ENCODE measurements at regions not wholly inside any gene's neighbourhood (a gene's known extent, or its start where the extent isn't known, plus 50 kb on each side); places are given as distances from the start of the nearest gene placed in this dataset.

DNA sequence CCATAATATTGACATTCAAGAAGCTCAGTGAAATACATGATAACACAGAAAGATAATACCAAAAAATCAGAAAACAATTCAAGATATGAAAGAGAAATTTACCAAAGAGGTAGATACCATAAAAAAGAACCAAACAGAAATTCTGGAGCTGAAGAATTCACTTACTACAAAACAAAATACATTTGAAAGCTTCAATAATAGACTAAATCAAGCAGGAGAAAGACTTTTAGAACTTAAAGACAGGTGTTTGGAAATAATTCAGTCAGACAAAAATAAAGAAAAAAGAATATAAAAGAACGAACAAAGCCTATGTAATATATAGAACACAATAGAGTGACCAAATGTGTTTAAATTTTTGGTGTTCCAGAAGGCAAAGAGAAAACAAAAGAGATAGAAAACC, 158.7 kb downstream of the MOBP start:
- TF ChIP-seq, protein P1, sequence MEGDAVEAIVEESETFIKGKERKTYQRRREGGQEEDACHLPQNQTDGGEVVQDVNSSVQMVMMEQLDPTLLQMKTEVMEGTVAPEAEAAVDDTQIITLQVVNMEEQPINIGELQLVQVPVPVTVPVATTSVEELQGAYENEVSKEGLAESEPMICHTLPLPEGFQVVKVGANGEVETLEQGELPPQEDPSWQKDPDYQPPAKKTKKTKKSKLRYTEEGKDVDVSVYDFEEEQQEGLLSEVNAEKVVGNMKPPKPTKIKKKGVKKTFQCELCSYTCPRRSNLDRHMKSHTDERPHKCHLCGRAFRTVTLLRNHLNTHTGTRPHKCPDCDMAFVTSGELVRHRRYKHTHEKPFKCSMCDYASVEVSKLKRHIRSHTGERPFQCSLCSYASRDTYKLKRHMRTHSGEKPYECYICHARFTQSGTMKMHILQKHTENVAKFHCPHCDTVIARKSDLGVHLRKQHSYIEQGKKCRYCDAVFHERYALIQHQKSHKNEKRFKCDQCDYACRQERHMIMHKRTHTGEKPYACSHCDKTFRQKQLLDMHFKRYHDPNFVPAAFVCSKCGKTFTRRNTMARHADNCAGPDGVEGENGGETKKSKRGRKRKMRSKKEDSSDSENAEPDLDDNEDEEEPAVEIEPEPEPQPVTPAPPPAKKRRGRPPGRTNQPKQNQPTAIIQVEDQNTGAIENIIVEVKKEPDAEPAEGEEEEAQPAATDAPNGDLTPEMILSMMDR (conservative IDR thresholded peaks at IDR 0.05; ENCODE audit: control insufficient read depth, insufficient read depth, low read depth, low read length), result no peak
- H3K4me3 ChIP-seq (ENCODE audit: control insufficient read depth, low read depth, low read length), result no peak overlapping the region
- no peak for DNase-seq (ENCODE audit: low read depth)

DNA sequence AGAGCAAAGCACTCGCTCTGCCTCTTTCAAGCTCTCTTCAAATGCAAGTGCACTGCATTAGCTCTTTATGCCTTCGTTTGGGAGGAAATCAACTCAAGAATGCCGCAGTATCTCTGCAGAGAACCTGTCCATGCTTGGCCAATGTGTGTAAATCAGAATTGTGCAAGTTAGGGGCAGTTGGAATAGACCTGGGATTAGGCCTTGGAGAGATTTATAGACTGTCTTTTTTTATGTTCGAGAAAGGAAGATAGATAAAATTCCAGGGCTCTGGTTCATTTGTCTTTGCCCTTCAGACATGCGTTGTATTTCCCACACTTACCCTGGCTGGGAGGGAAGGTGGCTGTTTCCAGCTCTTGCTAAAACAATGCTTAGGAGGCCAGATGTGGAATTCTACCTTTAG, 163.7 kb downstream of the MOBP start:
- no peak for DNase-seq (ENCODE audit: low read depth)
- H3K4me3 ChIP-seq (ENCODE audit: control insufficient read depth, low read depth, low read length), result no peak overlapping the region
- TF ChIP-seq, protein P1 (conservative IDR thresholded peaks at IDR 0.05; ENCODE audit: control insufficient read depth, insufficient read depth, low read depth, low read length), result no peak

DNA sequence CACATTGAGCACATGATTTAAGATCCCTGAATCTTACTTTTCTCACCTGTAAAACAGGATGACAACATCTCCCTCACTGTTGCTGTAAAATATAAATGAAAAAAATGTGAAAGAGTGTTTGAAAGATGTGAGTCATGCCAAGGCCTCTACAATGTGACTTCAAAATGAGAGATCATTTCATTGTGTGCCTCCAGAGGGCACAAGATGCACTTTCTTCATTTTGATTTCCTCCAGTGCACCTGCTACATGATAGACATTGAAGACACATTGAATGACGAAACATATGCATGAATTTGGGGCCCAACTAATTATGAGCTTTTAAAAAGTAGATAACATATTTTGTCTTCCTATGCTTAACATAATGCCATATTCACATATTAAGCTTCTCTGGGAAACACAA, 170.3 kb downstream of the MOBP start:
- peak; percentile 62 for DNase-seq (ENCODE audit: low read depth)
- TF ChIP-seq, protein P1 (conservative IDR thresholded peaks at IDR 0.05; ENCODE audit: control insufficient read depth, insufficient read depth, low read depth, low read length), result peak; percentile 51

DNA sequence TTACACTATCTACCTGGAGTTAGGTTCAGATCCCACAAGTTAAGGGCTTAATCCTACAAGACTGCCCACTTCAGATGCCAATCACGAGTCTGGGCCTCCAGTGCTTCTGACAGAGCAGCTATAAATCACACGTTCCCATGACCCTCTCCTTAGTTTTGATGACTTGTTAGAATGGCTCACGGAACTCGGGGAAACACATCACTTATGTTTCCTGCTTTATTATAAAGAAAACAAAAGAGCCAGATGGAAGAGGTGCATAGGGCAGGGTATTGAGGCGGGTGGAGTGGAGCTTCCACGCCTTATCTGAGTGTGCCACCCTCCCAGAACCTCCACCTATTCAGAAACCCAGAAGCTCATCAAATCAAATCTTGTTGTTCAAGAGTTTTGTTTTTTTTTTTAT, 170.8 kb downstream of the MOBP start:
- DNase-seq (ENCODE audit: low read depth), result no peak
- TF ChIP-seq, protein P1 (conservative IDR thresholded peaks at IDR 0.05; ENCODE audit: control insufficient read depth, insufficient read depth, low read depth, low read length), result no peak
- H3K4me3 ChIP-seq (ENCODE audit: control insufficient read depth, low read depth, low read length), result no peak overlapping the region

More for the DNA sequence above, 170.3 kb downstream of the MOBP start:
- H3K4me3 ChIP-seq (ENCODE audit: control insufficient read depth, low read depth, low read length), result no peak overlapping the region

DNA sequence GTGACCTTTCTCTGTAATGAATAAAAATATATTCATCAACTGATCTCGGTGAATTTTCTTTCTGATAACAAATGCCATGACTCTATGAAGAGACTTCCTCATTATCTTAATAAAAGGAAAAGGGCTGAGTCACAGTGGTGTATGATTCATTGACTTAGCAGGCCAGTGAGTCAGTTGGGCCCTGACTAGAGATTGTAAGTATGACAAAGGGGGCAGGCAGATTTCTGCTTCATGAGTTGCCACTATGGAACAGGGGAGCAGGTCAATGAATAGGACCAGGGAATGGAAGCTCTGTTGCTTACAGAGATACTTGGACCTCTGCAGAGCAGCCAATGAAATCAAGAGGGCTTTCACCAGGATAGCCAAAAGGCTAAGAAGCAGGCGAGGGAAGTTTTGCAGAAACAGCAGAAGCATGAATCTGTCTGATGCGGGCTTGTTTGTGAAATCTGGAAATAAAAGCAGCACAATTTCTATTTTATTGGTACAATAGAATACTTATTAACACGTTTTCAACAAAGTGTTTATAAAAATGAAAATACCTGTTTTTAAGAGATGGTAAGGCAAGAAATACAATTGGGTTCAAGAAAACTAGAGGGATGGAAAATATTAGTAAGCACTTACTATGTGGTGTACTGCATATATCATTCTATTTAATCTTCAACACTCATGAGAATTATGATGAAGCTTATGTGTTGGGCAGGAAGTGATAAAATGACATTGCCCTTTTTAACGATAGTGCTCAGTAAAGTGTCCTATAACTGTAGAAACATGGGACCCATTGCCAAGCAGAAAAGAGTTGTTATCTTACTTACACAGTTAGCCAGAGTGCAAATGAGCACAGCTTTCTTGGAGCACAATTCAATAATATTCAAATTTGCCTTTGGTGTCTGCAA, 169.8 kb upstream of the MYRIP start:
- no peak overlapping the region for H3K4me3 ChIP-seq (ENCODE audit: control insufficient read depth, low read depth, low read length)
- TF ChIP-seq, protein P1 (conservative IDR thresholded peaks at IDR 0.05; ENCODE audit: control insufficient read depth, insufficient read depth, low read depth, low read length), result no peak
- DNase-seq (ENCODE audit: low read depth), result peak; percentile 97

DNA sequence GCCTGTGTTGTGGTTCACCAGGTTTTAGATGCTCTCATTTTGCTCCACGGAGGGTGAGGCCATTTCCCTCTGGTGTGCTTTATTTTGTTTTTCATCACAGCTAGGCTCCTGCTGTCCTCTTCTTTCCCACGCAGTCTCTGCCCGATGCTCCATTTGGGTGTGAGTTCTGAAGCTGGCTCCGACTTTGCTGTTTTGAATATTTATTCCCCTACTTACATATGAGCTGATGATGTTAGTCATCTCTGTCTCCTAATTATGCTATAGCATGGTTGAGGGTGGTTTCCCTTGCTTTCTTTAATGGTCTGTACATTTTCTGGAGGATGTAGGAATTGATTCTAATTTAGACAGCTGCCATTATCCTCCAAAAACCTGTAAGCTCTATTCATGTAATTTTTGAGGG, 168.1 kb upstream of the MYRIP start:
- DNase-seq (ENCODE audit: low read depth), result no peak
- TF ChIP-seq, protein P1 (conservative IDR thresholded peaks at IDR 0.05; ENCODE audit: control insufficient read depth, insufficient read depth, low read depth, low read length), result no peak
- H3K4me3 ChIP-seq (ENCODE audit: control insufficient read depth, low read depth, low read length), result no peak overlapping the region
